ENCODE measurements at regions not wholly inside any gene's neighbourhood (a gene's known extent, or its start where the extent isn't known, plus 50 kb on each side); places are given as distances from the start of the nearest gene placed in this dataset.

DNA sequence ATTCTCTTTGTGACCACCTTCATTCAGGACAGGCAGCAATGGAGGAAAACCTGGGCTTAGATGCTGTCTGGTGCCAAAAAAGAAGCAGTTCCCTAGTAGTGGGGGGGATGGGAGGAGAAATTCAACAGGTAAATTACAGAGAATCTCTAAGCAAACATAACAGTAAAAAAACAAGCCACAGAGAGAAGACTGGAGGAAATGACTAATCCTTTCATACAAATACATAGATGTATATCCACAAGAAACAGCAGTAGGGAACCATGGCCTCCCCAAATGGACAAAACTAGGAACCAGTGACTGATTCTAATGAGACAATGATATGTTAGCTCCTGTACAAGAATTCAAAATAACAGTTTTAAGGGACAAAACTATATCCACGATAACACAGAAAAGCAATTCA lies 513.0 kb downstream of the NAV3 start:
- no peak for TF ChIP-seq TAF1 (IDR thresholded peaks at IDR 0.05; ENCODE audit: low read depth, low read length)
- TF ChIP-seq POLR2AphosphoS5 (IDR thresholded peaks at IDR 0.05; ENCODE audit: low read depth, low read length) = no peak

Measured in GM12891 (cell line).